ENCODE measurements at regions not wholly inside any gene's neighbourhood (a gene's known extent, or its start where the extent isn't known, plus 50 kb on each side); places are given as distances from the start of the nearest gene placed in this dataset.

- no peak for TF ChIP-seq FOSL1 (IDR thresholded peaks at IDR 0.05; ENCODE audit: insufficient read depth, low read depth, low read length)
These were observed 62.8 kb upstream of the CLDN18 start (continued) for GRCh38 chr3:137947117-137947516.

Data from H1 (cell line).